ENCODE measurements at regions not wholly inside any gene's neighbourhood (a gene's known extent, or its start where the extent isn't known, plus 50 kb on each side); places are given as distances from the start of the nearest gene placed in this dataset.

DNA sequence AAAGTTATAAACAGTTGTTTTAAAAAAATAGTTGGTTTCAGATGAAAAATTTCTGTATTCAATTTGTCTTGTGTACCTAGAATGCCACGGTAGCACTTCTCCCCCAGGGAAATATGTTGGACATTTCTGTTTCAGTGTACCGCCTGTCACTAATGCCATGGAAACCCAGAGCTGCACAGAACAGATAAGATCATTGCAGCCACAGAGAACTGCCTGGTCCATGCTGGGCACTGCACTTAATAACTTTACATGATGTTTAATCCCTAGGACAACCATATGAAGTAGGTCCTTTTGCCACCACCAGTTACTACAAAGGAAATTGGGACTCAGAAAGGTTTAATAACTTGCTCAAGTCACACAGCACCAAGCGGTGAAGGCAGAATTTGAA lies 253.4 kb upstream of the SRRM4 start:
- H3K27me3 ChIP-seq, result no peaks in the 10 kb centered on the region
- H3K4me3 ChIP-seq, result no peak overlapping the region
- H3K27ac ChIP-seq, result no peak overlapping the region
- TF ChIP-seq CTCF (IDR thresholded peaks at IDR 0.05), result no peak
- TF ChIP-seq POLR2AphosphoS5 (IDR thresholded peaks at IDR 0.05), result no peak
- no peak for TF ChIP-seq EP300 (IDR thresholded peaks at IDR 0.05)
- no peak for TF ChIP-seq POLR2A (IDR thresholded peaks at IDR 0.05)
- no peaks in the 10 kb centered on the region for H3K4me1 ChIP-seq
- H3K36me3 ChIP-seq, result no peaks in the 10 kb centered on the region
- no peak for ATAC-seq (ENCODE audit: low FRiP score in 2 of 2)
- DNase-seq, result no peak
- WGBS, 2 donors, result 81 to 86% methylated on average over 3 of the region's 3 CpGs
- peaks cover 0 to 2% (median 0%) of the 10 kb centered on the region in 4 donors for H3K9me3 ChIP-seq

- no peak for TF ChIP-seq POLR2AphosphoS5 (IDR thresholded peaks at IDR 0.05)
- TF ChIP-seq EP300 (IDR thresholded peaks at IDR 0.05), result no peak
- no peak for TF ChIP-seq POLR2A (IDR thresholded peaks at IDR 0.05)
- no peak for TF ChIP-seq CTCF (IDR thresholded peaks at IDR 0.05)
- no peaks in the 10 kb centered on the region for H3K27me3 ChIP-seq
- DNase-seq (no peak), ATAC-seq (ENCODE audit: low FRiP score in 2 of 2) (no peak)
- H3K4me3 ChIP-seq, result no peak overlapping the region
- H3K4me1 ChIP-seq, result no peaks in the 10 kb centered on the region
- no peaks in the 10 kb centered on the region for H3K9me3 ChIP-seq
- H3K27ac ChIP-seq, result no peak overlapping the region
- WGBS, 2 donors, result 47 to 64% methylated on average over 7 of the region's 7 CpGs
- H3K36me3 ChIP-seq, result no peaks in the 10 kb centered on the region
Observed at GRCh38 chr12:118734266-118734665, 247.1 kb upstream of the SRRM4 start.

- no peaks in the 10 kb centered on the region for H3K36me3 ChIP-seq
- TF ChIP-seq CTCF (IDR thresholded peaks at IDR 0.05) (no peak), POLR2AphosphoS5 (IDR thresholded peaks at IDR 0.05) (no peak), EP300 (IDR thresholded peaks at IDR 0.05) (no peak), POLR2A (IDR thresholded peaks at IDR 0.05) (no peak)
- no peak for ATAC-seq (ENCODE audit: low FRiP score in 2 of 2)
- H3K27me3 ChIP-seq, result no peaks in the 10 kb centered on the region
- no peak overlapping the region for H3K4me3 ChIP-seq
- H3K4me1 ChIP-seq, result no peaks in the 10 kb centered on the region
- no peaks in the 10 kb centered on the region for H3K9me3 ChIP-seq
- no peak overlapping the region for H3K27ac ChIP-seq
- 78 to 81% methylated on average over 4 of the region's 4 CpGs for WGBS, 2 donors
- DNase-seq, result no peak
Observed at GRCh38 chr12:118737985-118738540, 243.3 kb upstream of the SRRM4 start.

DNA sequence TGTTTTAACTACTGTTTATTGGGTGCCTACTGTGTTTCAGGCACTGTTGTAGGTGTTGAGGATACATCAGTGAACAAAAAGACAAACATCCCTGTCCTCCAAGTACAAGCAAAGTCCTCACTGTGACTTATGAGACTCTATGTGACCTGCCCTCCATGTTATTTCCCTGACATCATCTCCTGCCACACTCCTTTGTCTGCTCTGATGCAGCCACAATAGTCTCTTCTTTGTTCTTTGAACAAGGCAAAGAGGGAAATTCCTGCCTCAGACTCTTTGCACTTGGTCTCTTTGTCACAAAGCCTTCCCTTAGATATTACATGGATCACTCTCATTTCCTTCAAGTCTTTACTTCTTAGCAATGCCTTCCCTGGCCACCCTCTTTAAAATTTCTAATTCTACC lies 240.1 kb upstream of the SRRM4 start:
- no peaks in the 10 kb centered on the region for H3K27me3 ChIP-seq
- no peaks in the 10 kb centered on the region for H3K9me3 ChIP-seq
- TF ChIP-seq POLR2AphosphoS5 (IDR thresholded peaks at IDR 0.05) (no peak), POLR2A (IDR thresholded peaks at IDR 0.05) (no peak), EP300 (IDR thresholded peaks at IDR 0.05) (no peak), CTCF (IDR thresholded peaks at IDR 0.05) (no peak)
- no peaks in the 10 kb centered on the region for H3K4me1 ChIP-seq
- DNase-seq, result no peak
- H3K4me3 ChIP-seq, result no peak overlapping the region
- H3K27ac ChIP-seq, result no peak overlapping the region
- no peak for ATAC-seq (ENCODE audit: low FRiP score in 2 of 2)
- no peaks in the 10 kb centered on the region for H3K36me3 ChIP-seq

GRCh38 chr12:118742431-118742830 lies 238.9 kb upstream of the SRRM4 start:
- no peak for DNase-seq
- H3K9me3 ChIP-seq, result no peaks in the 10 kb centered on the region
- WGBS, 2 donors, result 73 to 77% methylated on average over 3 of the region's 3 CpGs
- no peaks in the 10 kb centered on the region for H3K4me1 ChIP-seq
- H3K4me3 ChIP-seq, result no peak overlapping the region
- H3K36me3 ChIP-seq, result no peaks in the 10 kb centered on the region
- H3K27ac ChIP-seq, result no peak overlapping the region
- ATAC-seq (ENCODE audit: low FRiP score in 2 of 2), result no peak
- TF ChIP-seq EP300 (IDR thresholded peaks at IDR 0.05), result no peak
- TF ChIP-seq POLR2AphosphoS5 (IDR thresholded peaks at IDR 0.05), result no peak
- no peak for TF ChIP-seq POLR2A (IDR thresholded peaks at IDR 0.05)
- H3K27me3 ChIP-seq, result no peaks in the 10 kb centered on the region
